ENCODE measurements at regions not wholly inside any gene's neighbourhood (a gene's known extent, or its start where the extent isn't known, plus 50 kb on each side); places are given as distances from the start of the nearest gene placed in this dataset.

GRCh38 chr2:18171191-18172139 lies 293.0 kb downstream of the KCNS3 start:
- no peak for FAIRE-seq

- no peak for FAIRE-seq
Observed at GRCh38 chr2:18170642-18171041, 292.2 kb downstream of the KCNS3 start.

- no peak for FAIRE-seq
Observed at GRCh38 chr2:18169893-18170175, 291.4 kb downstream of the KCNS3 start.

GRCh38 chr2:18169121-18169892 lies 290.8 kb downstream of the KCNS3 start:
- no peak for FAIRE-seq

GRCh38 chr2:18167871-18168270 lies 289.4 kb downstream of the KCNS3 start:
- FAIRE-seq: no peak

- no peak for FAIRE-seq
Observed at GRCh38 chr2:18161681-18162080, 283.2 kb downstream of the KCNS3 start.

GRCh38 chr2:18159896-18160295 lies 281.4 kb downstream of the KCNS3 start:
- FAIRE-seq: no peak

GRCh38 chr2:18156421-18156820 lies 278.0 kb downstream of the KCNS3 start:
- no peak for FAIRE-seq

- FAIRE-seq: no peak
Observed at GRCh38 chr2:18156002-18156401, 277.5 kb downstream of the KCNS3 start.

GRCh38 chr2:18154812-18155211 lies 276.3 kb downstream of the KCNS3 start:
- no peak for FAIRE-seq

GRCh38 chr2:18154259-18154658 lies 275.8 kb downstream of the KCNS3 start:
- FAIRE-seq: no peak

GRCh38 chr2:18153741-18154140 lies 275.3 kb downstream of the KCNS3 start:
- FAIRE-seq: no peak

- FAIRE-seq: no peak
Observed at GRCh38 chr2:18151237-18151636, 272.8 kb downstream of the KCNS3 start.

GRCh38 chr2:18149660-18150246 lies 271.3 kb downstream of the KCNS3 start:
- no peak for FAIRE-seq

GRCh38 chr2:18136881-18137475 lies 258.5 kb downstream of the KCNS3 start:
- FAIRE-seq: no peak

- FAIRE-seq: no peak
Observed at GRCh38 chr2:18133310-18133709, 254.8 kb downstream of the KCNS3 start.

GRCh38 chr2:18132697-18133096 lies 254.2 kb downstream of the KCNS3 start:
- FAIRE-seq: no peak

GRCh38 chr2:18131761-18132160 lies 253.3 kb downstream of the KCNS3 start:
- FAIRE-seq: no peak

- FAIRE-seq: no peak
Observed at GRCh38 chr2:18129348-18129747, 250.9 kb downstream of the KCNS3 start.

GRCh38 chr2:18125303-18125702 lies 246.8 kb downstream of the KCNS3 start:
- FAIRE-seq: no peak

- no peak for FAIRE-seq
Observed at GRCh38 chr2:18124116-18124835, 245.8 kb downstream of the KCNS3 start.

- no peak for FAIRE-seq
Observed at GRCh38 chr2:18123577-18123976, 245.1 kb downstream of the KCNS3 start.

GRCh38 chr2:18123211-18123570 lies 244.7 kb downstream of the KCNS3 start:
- FAIRE-seq: no peak

Measured in TTC549 (cell line).